Keratinocyte (primary cell): ENCODE measurements at regions not wholly inside any gene's neighbourhood (a gene's known extent, or its start where the extent isn't known, plus 50 kb on each side); places are given as distances from the start of the nearest gene placed in this dataset.
A peak's percentile ranks its signal among the peaks of the same experiment; 100 is the strongest.

ENCODE experiments used
- DNase-seq: peaks from one replicate; pipeline ENCODE4 v3.0.0-alpha.2; 2011; ENCODE audit warnings: low read depth, missing footprints, low spot score
- FAIRE-seq: peaks from 2 replicates; lab custom pipeline; 2011; peaks lifted over from hg19 to GRCh38; lab: Jason Lieb, UNC
- H2AFZ ChIP-seq: 2 replicates; pipeline ENCODE4 v1.6.0; 2012; ENCODE audit warnings: low read length, control low read depth, inconsistent platforms; ENCODE audit not compliant: control insufficient read depth
- H3K27ac ChIP-seq: 2 replicates; pipeline ENCODE4 v1.5.1; 2011; ENCODE audit warnings: low read length; ENCODE audit not compliant: control insufficient read depth, insufficient read depth
- H3K27me3 ChIP-seq: 3 replicates; pipeline ENCODE4 v1.6.0; 2011; ENCODE audit warnings: low read length; ENCODE audit not compliant: control insufficient read depth, insufficient read depth; ENCODE audit errors: extremely low read depth
- H3K36me3 ChIP-seq, 2 experiments: 2 replicates in 1 of 2; 3 replicates in 1 of 2; pipeline ENCODE4 v1.5.1; 2011; ENCODE audit warnings: low read length in 2 of 2, mild to moderate bottlenecking in 1 of 2; ENCODE audit not compliant: control insufficient read depth in 2 of 2, insufficient read depth in 2 of 2; ENCODE audit errors: extremely low read depth in 1 of 2
- H3K4me1 ChIP-seq: 3 replicates; pipeline ENCODE4 v1.5.1; 2011; ENCODE audit warnings: low read length; ENCODE audit not compliant: control insufficient read depth, insufficient read depth; ENCODE audit errors: extremely low read depth
- H3K4me2 ChIP-seq: 3 replicates; pipeline ENCODE4 v1.6.0; 2011; ENCODE audit warnings: low read depth, low read length; ENCODE audit not compliant: control insufficient read depth, insufficient read depth; ENCODE audit errors: extremely low read depth
- H3K4me3 ChIP-seq, 3 experiments: fragments of 200-600 bp in 1 of 3; sonication (generic) in 1 of 3; 2 replicates in 2 of 3; 3 replicates in 1 of 3; pipeline ENCODE4 v1.5.1; 2011 to 2016; ENCODE audit warnings: low read length in 3 of 3, mild to moderate bottlenecking in 3 of 3, control low read depth in 2 of 3, inconsistent platforms in 1 of 3, low read depth in 1 of 3, mixed read lengths in 1 of 3, mixed run types in 1 of 3, moderate library complexity in 1 of 3; ENCODE audit not compliant: control insufficient read depth in 2 of 3, insufficient read depth in 2 of 3; ENCODE audit errors: extremely low read depth in 1 of 3
- H3K79me2 ChIP-seq: 2 replicates; pipeline ENCODE4 v1.6.0; 2012; ENCODE audit warnings: low read length; ENCODE audit not compliant: control insufficient read depth, insufficient read depth
- H3K9ac ChIP-seq: 3 replicates; pipeline ENCODE4 v1.6.0; 2011; ENCODE audit warnings: low read length; ENCODE audit not compliant: control insufficient read depth, insufficient read depth; ENCODE audit errors: extremely low read depth
- H3K9me1 ChIP-seq: 3 replicates; pipeline ENCODE4 v1.6.0; 2011; ENCODE audit warnings: low read length; ENCODE audit not compliant: control insufficient read depth, insufficient read depth; ENCODE audit errors: extremely low read depth
- H3K9me3 ChIP-seq: 2 replicates; pipeline ENCODE4 v1.5.1; 2012; ENCODE audit warnings: low read depth, low read length; ENCODE audit not compliant: control insufficient read depth
- H4K20me1 ChIP-seq: 3 replicates; pipeline ENCODE4 v1.6.0; 2011; ENCODE audit warnings: low read length; ENCODE audit not compliant: control insufficient read depth, insufficient read depth; ENCODE audit errors: extremely low read depth
- EZH2 ChIP-seq: IDR thresholded peaks from one replicate; pipeline ENCODE4 v1.6.1; 2012; ENCODE audit warnings: inconsistent platforms, mild to moderate bottlenecking, low read length, moderate library complexity
- dilution Hi-C: fragments of 300-500 bp; cut with MboI; formaldehyde crosslinking; loops from one replicate; pipeline ENCODE4 v1.7.0; 2020; ENCODE audit warnings: low sequenced_read_pairs; ENCODE audit not compliant: extremely low pct_ligation_motif_present
- TF ChIP-seq, protein P1 (sequence below), 3 experiments: IDR thresholded peaks in 1 of 3; conservative IDR thresholded peaks in 1 of 3; optimal IDR thresholded peaks in 1 of 3; 2 replicates in 2 of 3; 3 replicates in 1 of 3; pipeline versions ENCODE3 to v1.5.1; 2011; ENCODE audit warnings: low read length in 3 of 3, mild to moderate bottlenecking in 3 of 3, moderate library complexity in 2 of 3, control low read depth in 1 of 3, inconsistent platforms in 1 of 3; ENCODE audit not compliant: insufficient read depth in 2 of 3; ENCODE audit errors: extremely low read depth in 1 of 3

DNA sequence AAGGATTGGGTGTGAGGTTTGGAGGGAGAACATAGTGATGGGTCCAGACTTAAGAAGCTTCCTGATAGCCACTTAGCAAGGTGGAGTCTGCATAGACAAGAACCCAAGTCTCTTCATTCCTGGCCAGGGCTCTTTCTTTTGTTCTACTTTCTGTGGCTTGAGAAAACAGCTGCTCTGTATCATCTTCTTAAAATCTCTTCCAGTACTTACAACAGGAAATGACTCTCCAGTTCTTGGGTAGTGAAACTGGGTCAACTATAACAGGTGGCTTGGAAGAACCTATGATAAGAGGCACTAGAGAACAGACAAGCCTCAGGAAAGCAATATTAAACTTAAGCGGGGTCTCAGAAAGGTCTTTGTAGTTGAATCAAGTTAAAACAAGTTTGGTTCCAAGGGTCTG lies 148.1 kb upstream of the USP24 start:
- Histone ChIP-seq H3K27ac (no peak overlapping the region), H3K79me2 (no peaks in the 10 kb centered on the region), H2AFZ (no peak overlapping the region), H3K36me3 (no peaks in the 10 kb centered on the region), H4K20me1 (no peaks in the 10 kb centered on the region), H3K4me1 (no peaks in the 10 kb centered on the region), H3K4me2 (no peak overlapping the region), H3K9me3 (no peaks in the 10 kb centered on the region), H3K9ac (no peak overlapping the region), H3K4me3 (no peak overlapping the region), H3K9me1 (no peaks in the 10 kb centered on the region), H3K27me3 (no peaks in the 10 kb centered on the region)
- FAIRE-seq (peak; percentile 53), DNase-seq (no peak)
- TF ChIP-seq, protein P1, sequence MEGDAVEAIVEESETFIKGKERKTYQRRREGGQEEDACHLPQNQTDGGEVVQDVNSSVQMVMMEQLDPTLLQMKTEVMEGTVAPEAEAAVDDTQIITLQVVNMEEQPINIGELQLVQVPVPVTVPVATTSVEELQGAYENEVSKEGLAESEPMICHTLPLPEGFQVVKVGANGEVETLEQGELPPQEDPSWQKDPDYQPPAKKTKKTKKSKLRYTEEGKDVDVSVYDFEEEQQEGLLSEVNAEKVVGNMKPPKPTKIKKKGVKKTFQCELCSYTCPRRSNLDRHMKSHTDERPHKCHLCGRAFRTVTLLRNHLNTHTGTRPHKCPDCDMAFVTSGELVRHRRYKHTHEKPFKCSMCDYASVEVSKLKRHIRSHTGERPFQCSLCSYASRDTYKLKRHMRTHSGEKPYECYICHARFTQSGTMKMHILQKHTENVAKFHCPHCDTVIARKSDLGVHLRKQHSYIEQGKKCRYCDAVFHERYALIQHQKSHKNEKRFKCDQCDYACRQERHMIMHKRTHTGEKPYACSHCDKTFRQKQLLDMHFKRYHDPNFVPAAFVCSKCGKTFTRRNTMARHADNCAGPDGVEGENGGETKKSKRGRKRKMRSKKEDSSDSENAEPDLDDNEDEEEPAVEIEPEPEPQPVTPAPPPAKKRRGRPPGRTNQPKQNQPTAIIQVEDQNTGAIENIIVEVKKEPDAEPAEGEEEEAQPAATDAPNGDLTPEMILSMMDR (optimal IDR thresholded peaks at IDR 0.05 in 1 of 3, IDR thresholded peaks at IDR 0.05 in 1 of 3, conservative IDR thresholded peaks at IDR 0.05 in 1 of 3; ENCODE audit: extremely low read depth in 1 of 3, insufficient read depth in 2 of 3, low read length in 3 of 3) = no peak
- no peak for TF ChIP-seq EZH2
- dilution Hi-C loops = no loop called here

DNA sequence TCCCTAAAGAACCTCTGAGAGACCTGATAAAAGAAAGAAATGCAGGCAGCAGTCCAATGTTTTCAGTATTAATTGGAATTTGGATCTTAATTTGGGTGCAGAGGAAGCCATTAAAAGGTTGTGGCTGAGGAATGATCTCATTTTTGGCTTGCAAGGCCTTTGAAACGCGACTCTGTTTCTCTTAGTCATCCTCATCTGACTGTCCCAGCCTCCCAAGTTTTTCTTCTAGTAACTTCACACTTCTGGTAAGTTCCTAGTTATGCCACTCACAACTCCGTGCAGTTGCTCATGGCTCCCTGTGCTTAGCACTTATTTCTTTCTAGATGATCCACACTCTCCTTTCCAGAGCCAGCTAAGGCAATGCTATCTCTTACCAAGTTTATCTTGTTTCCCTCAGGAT lies 147.4 kb upstream of the USP24 start:
- FAIRE-seq (no peak), DNase-seq (no peak)
- dilution Hi-C loops = no loop called here
- Histone ChIP-seq H3K9me3 (no peaks in the 10 kb centered on the region), H3K27ac (no peak overlapping the region), H3K4me3 (no peak overlapping the region), H3K4me1 (no peaks in the 10 kb centered on the region), H3K9me1 (no peaks in the 10 kb centered on the region), H3K36me3 (no peaks in the 10 kb centered on the region), H3K79me2 (no peaks in the 10 kb centered on the region), H2AFZ (no peak overlapping the region), H3K4me2 (no peak overlapping the region), H3K9ac (no peak overlapping the region), H3K27me3 (no peaks in the 10 kb centered on the region), H4K20me1 (no peaks in the 10 kb centered on the region)
- TF ChIP-seq, protein P1 (optimal IDR thresholded peaks at IDR 0.05 in 1 of 3, IDR thresholded peaks at IDR 0.05 in 1 of 3, conservative IDR thresholded peaks at IDR 0.05 in 1 of 3; ENCODE audit: extremely low read depth in 1 of 3, insufficient read depth in 2 of 3, low read length in 3 of 3) = no peak
- no peak for TF ChIP-seq EZH2
